Caco-2 (cell line): ENCODE measurements at regions not wholly inside any gene's neighbourhood (a gene's known extent, or its start where the extent isn't known, plus 50 kb on each side); places are given as distances from the start of the nearest gene placed in this dataset.
"Not testable (repeated sequence)": the region's sequence is repeated elsewhere in the genome, so short reads cannot be mapped to it uniquely, and the experiment has no call there.

Experiments
- BruUV-seq: library from RNA; stranded (reverse); fragments of 400-500 nt; replicated peaks from 2 replicates; lab custom pipeline; 2021; lab: Mats Ljungman, UMichigan
- CTCF ChIA-PET: fragments of 300-600 bp; sonication (Branson Sonifier 250); formaldehyde crosslinking; loops from one replicate; lab custom pipeline; 2022; ENCODE audit warnings: antibody characterized with exemption; lab: Charles Lee
- POLR2A ChIA-PET: fragments of 300-600 bp; sonication (Branson Sonifier 250); formaldehyde crosslinking; loops from one replicate; lab custom pipeline; 2022; ENCODE audit warnings: antibody characterized with exemption; lab: Charles Lee
- DNase-seq, 2 experiments: peaks; one replicate each; pipeline versions ENCODE4 v3.0.0 to v3.0.0-alpha.2; 2020 to 2022
- H3K27me3 ChIP-seq: replicated peaks from 2 replicates; pipeline ENCODE4 v1.6.0; 2011; ENCODE audit warnings: low read length; ENCODE audit not compliant: control insufficient read depth, insufficient read depth
- H3K36me3 ChIP-seq: 2 replicates; pipeline ENCODE4 v1.5.1; 2011; ENCODE audit warnings: low read length; ENCODE audit not compliant: control insufficient read depth, insufficient read depth
- H3K4me1 ChIP-seq: fragments of 250-450 bp; sonication (Bioruptor Pico); 2 replicates; pipeline ENCODE4 v1.5.1; 2020; ENCODE audit warnings: mild to moderate bottlenecking
- H3K4me3 ChIP-seq: 2 replicates; pipeline ENCODE4 v1.5.1; 2011; ENCODE audit warnings: low read depth, mild to moderate bottlenecking, control low read depth, low read length
- H3K9me3 ChIP-seq: fragments of 250-450 bp; sonication (Bioruptor Pico); 2 replicates; pipeline ENCODE4 v1.5.1; 2020; ENCODE audit warnings: mild to moderate bottlenecking, moderate library complexity
- H3K27ac Mint-ChIP-seq: one replicate; pipeline ENCODE4 v1.8.0; 2022; ENCODE audit warnings: mixed read lengths; ENCODE audit not compliant: unreplicated experiment
- H3K27me3 Mint-ChIP-seq: one replicate; pipeline ENCODE4 v1.8.0; 2022; ENCODE audit warnings: mixed read lengths; ENCODE audit not compliant: insufficient read depth, unreplicated experiment
- H3K36me3 Mint-ChIP-seq: one replicate; pipeline ENCODE4 v1.8.0; 2022; ENCODE audit warnings: mild to moderate bottlenecking, mixed read lengths; ENCODE audit not compliant: insufficient read depth, unreplicated experiment
- H3K4me1 Mint-ChIP-seq: one replicate; pipeline ENCODE4 v1.8.0; 2022; ENCODE audit warnings: low read depth, mixed read lengths; ENCODE audit not compliant: unreplicated experiment
- H3K4me3 Mint-ChIP-seq: one replicate; pipeline ENCODE4 v1.8.0; 2022; ENCODE audit warnings: mild to moderate bottlenecking, moderate library complexity, mixed read lengths; ENCODE audit not compliant: unreplicated experiment
- H3K9me3 Mint-ChIP-seq: one replicate; pipeline ENCODE4 v1.8.0; 2022; ENCODE audit warnings: mixed read lengths; ENCODE audit not compliant: unreplicated experiment
- intact Hi-C: fragments of 100-400 bp; cut with micrococcal nuclease; formaldehyde crosslinking; loops from one replicate; pipeline ENCODE4 v1.10.0; 2022; ENCODE audit not compliant: unreplicated experiment
- TF ChIP-seq, protein P1 (sequence below), 2 experiments: fragments of 200-600 bp in 1 of 2; IDR thresholded peaks; 1 replicate in 1 of 2; 2 replicates in 1 of 2; pipeline versions ENCODE4 v1.5.1 to v1.8.0; 2011 to 2022; ENCODE audit warnings: antibody characterized with exemption in 1 of 2, control low read depth in 1 of 2, inconsistent platforms in 1 of 2, low read depth in 1 of 2, low read length in 1 of 2, mild to moderate bottlenecking in 1 of 2, moderate library complexity in 1 of 2; ENCODE audit not compliant: insufficient read depth in 1 of 2, severe bottlenecking in 1 of 2, unreplicated experiment in 1 of 2

DNA sequence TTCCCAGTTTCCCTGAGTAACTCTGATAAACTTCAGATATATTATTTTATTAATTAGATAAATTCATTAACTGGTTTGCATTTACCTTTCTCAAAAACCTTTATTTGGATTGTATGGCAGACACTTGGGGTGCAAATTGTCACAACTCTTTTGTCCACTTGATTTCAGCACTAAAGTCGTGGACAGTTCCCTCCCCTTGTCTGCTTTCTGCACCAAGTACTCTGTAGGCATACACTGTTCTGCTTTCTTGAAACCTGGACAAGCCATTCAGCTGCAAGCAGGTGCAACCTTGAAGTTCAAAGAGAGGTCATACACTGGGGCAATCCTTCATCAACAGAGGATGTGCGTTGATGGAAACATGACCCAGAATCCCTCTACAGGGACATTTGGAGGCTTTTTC lies 162.9 kb downstream of the ARL5B start:
- BruUV-seq, result no TSS peak
- no peaks in the 10 kb centered on the region for H3K36me3 Mint-ChIP-seq
- no peaks in the 10 kb centered on the region for H3K27me3 Mint-ChIP-seq
- TF ChIP-seq, protein P1, sequence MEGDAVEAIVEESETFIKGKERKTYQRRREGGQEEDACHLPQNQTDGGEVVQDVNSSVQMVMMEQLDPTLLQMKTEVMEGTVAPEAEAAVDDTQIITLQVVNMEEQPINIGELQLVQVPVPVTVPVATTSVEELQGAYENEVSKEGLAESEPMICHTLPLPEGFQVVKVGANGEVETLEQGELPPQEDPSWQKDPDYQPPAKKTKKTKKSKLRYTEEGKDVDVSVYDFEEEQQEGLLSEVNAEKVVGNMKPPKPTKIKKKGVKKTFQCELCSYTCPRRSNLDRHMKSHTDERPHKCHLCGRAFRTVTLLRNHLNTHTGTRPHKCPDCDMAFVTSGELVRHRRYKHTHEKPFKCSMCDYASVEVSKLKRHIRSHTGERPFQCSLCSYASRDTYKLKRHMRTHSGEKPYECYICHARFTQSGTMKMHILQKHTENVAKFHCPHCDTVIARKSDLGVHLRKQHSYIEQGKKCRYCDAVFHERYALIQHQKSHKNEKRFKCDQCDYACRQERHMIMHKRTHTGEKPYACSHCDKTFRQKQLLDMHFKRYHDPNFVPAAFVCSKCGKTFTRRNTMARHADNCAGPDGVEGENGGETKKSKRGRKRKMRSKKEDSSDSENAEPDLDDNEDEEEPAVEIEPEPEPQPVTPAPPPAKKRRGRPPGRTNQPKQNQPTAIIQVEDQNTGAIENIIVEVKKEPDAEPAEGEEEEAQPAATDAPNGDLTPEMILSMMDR (IDR thresholded peaks at IDR 0.05; ENCODE audit: insufficient read depth in 1 of 2, low read depth in 1 of 2, low read length in 1 of 2, severe bottlenecking in 1 of 2, unreplicated experiment in 1 of 2), result no peak
- peak in 1 of 2 experiments; percentile 61 for DNase-seq
- H3K27ac Mint-ChIP-seq, result no peak overlapping the region
- Histone ChIP-seq H3K4me1 (no peaks in the 10 kb centered on the region), H3K27me3 (no peaks in the 10 kb centered on the region; the same call in 1 of the 2 replicates), H3K9me3 (no peaks in the 10 kb centered on the region), H3K36me3 (no peaks in the 10 kb centered on the region), H3K4me3 (no peak overlapping the region)
- peaks cover 5% of the 10 kb centered on the region for H3K9me3 Mint-ChIP-seq
- intact Hi-C loops, result no loop called here
- no peak overlapping the region for H3K4me3 Mint-ChIP-seq
- ChIA-PET POLR2A (no interaction called here), CTCF (no interaction called here)
- no peaks in the 10 kb centered on the region for H3K4me1 Mint-ChIP-seq

DNA sequence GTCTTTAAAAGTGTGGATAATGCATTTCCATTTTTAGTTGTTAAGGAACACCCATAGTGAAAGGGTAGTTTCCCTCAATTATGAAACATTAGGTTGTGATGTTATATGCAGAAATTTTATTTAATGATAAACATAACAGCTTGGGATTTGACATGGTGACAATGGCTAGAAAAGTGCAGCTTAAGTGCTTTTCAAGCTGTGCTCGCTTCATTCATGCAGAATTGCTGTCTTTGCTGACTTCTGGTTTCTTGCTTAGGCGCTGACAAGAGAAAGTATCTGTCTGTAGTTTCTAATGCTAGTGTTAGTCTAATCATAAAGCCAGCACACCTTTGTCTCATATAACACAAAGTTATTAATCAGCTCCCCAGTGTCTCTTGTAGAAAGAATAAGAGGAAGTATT lies 170.0 kb downstream of the ARL5B start:
- no TSS peak for BruUV-seq
- H3K36me3 Mint-ChIP-seq, result no peaks in the 10 kb centered on the region
- Histone ChIP-seq H3K4me3 (no peak overlapping the region), H3K36me3 (no peaks in the 10 kb centered on the region), H3K4me1 (no peaks in the 10 kb centered on the region), H3K27me3 (no peaks in the 10 kb centered on the region), H3K9me3 (no peaks in the 10 kb centered on the region)
- H3K4me1 Mint-ChIP-seq, result no peaks in the 10 kb centered on the region
- POLR2A ChIA-PET, result no interaction called here
- intact Hi-C loops, result no loop called here
- H3K27ac Mint-ChIP-seq, result no peak overlapping the region
- CTCF ChIA-PET, result no interaction called here
- DNase-seq, result no peak
- no peak overlapping the region for H3K4me3 Mint-ChIP-seq
- H3K27me3 Mint-ChIP-seq, result peaks cover 3% of the 10 kb centered on the region
- H3K9me3 Mint-ChIP-seq, result no peaks in the 10 kb centered on the region
- TF ChIP-seq, protein P1 (IDR thresholded peaks at IDR 0.05; ENCODE audit: insufficient read depth in 1 of 2, low read depth in 1 of 2, low read length in 1 of 2, severe bottlenecking in 1 of 2, unreplicated experiment in 1 of 2), result no peak

DNA sequence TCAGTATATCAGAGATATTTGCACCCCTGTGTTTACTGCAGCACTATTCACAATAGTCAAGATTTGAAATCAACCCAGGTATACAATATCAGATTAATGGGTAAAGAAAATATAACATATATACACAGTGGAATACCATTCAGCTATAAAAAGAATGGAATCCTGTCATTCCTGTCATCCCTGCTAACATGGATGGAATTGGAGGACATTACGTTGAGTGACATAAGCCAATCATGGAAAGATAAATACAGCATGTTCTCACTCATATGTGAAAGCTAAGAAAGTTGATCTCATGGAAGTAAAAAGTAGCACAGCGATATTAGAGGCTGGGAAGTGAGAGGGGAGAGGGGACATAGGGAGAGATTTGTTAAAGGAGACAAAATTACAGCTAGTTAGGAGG lies 171.0 kb downstream of the ARL5B start:
- intact Hi-C loops, result no loop called here
- POLR2A ChIA-PET, result no interaction called here

DNA sequence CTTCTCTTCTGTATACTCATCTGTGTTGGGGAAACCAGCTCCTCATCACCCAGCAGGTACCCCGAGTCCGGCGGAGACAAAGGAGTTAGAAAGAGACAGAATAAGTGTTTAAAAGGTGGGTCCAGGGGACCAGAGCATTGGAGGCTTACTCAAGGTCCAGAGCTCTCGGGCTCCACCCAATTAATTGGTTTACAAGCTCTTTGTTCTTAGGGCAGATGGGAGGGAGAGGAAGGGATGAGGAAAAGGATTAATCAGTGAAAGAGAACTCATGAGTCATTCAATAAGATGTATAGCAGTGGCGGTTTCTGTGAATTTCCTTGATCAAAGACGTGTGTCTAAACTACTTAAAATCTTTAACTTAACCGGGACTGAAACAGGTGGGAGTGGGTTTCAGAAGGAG lies 192.0 kb upstream of the MALRD1 start:
- CTCF ChIA-PET, result not testable (repeated sequence)

More for the DNA sequence above, 171.0 kb downstream of the ARL5B start:
- no peaks in the 10 kb centered on the region for H3K4me1 ChIP-seq
- H3K27me3 ChIP-seq, result no peaks in the 10 kb centered on the region
- CTCF ChIA-PET, result no interaction called here
- H3K4me1 Mint-ChIP-seq, result no peaks in the 10 kb centered on the region
- H3K36me3 ChIP-seq, result no peaks in the 10 kb centered on the region
- H3K4me3 Mint-ChIP-seq, result no peak overlapping the region
- no peaks in the 10 kb centered on the region for H3K9me3 ChIP-seq
- peaks cover 3% of the 10 kb centered on the region for H3K27me3 Mint-ChIP-seq
- no peaks in the 10 kb centered on the region for H3K36me3 Mint-ChIP-seq
- peaks cover 6% of the 10 kb centered on the region for H3K9me3 Mint-ChIP-seq
- H3K27ac Mint-ChIP-seq, result no peak overlapping the region
- H3K4me3 ChIP-seq, result no peak overlapping the region
- TF ChIP-seq, protein P1 (IDR thresholded peaks at IDR 0.05; ENCODE audit: insufficient read depth in 1 of 2, low read depth in 1 of 2, low read length in 1 of 2, severe bottlenecking in 1 of 2, unreplicated experiment in 1 of 2), result no peak
- DNase-seq, result no peak
- no TSS peak for BruUV-seq

More for the DNA sequence above, 192.0 kb upstream of the MALRD1 start:
- H3K27ac Mint-ChIP-seq, H3K36me3 Mint-ChIP-seq, intact Hi-C loops, H3K27me3 ChIP-seq, H3K4me1 Mint-ChIP-seq, H3K4me3 ChIP-seq, H3K36me3 ChIP-seq, H3K4me3 Mint-ChIP-seq, DNase-seq, H3K4me1 ChIP-seq, POLR2A ChIA-PET, H3K9me3 Mint-ChIP-seq, H3K27me3 Mint-ChIP-seq, H3K9me3 ChIP-seq, BruUV-seq: not testable (repeated sequence)
